ENCODE measurements at regions not wholly inside any gene's neighbourhood (a gene's known extent, or its start where the extent isn't known, plus 50 kb on each side); places are given as distances from the start of the nearest gene placed in this dataset.

GRCh38 chr13:103794526-103794925 lies 728.3 kb upstream of the SLC10A2 start:
- TF ChIP-seq CTCF (conservative IDR thresholded peaks at IDR 0.05; ENCODE audit: low read length), result no peak
- TF ChIP-seq EZH2phosphoT487 (IDR thresholded peaks at IDR 0.05; ENCODE audit: borderline replicate concordance, low read depth, low read length), result no peak
- ChIA-PET CTCF (ENCODE audit: unreplicated experiment) (no interaction called here), POLR2A (interaction anchor here (1.5 kb wide), 1 partner anchor 12 kb away, joined by 6 read pairs; no protein-coding TSS in a partner anchor)
- Histone ChIP-seq H2AFZ (ENCODE audit: low read length) (no peak overlapping the region), H3K9me2 (ENCODE audit: insufficient read depth, low read length) (no peaks in the 10 kb centered on the region), H3K27ac (ENCODE audit: low read depth, low read length, poor library complexity, severe bottlenecking) (no peak overlapping the region), H3K4me3 (ENCODE audit: low read depth, low read length, poor library complexity, severe bottlenecking) (no peak overlapping the region), H3K9me3 (ENCODE audit: low read length) (no peaks in the 10 kb centered on the region), H3K79me2 (ENCODE audit: insufficient read depth, low read depth, low read length) (no peaks in the 10 kb centered on the region), H3K4me2 (ENCODE audit: low read length) (no peak overlapping the region), H3K36me3 (ENCODE audit: insufficient read depth, low read length) (no peaks in the 10 kb centered on the region), H3K4me1 (ENCODE audit: insufficient read depth, low read length, poor library complexity, severe bottlenecking) (no peaks in the 10 kb centered on the region), H4K20me1 (ENCODE audit: insufficient read depth, low read length) (no peaks in the 10 kb centered on the region)
- DNase-seq (ENCODE audit: low spot score), result no peak
- intact Hi-C loops (cut with micrococcal nuclease; ENCODE audit: unreplicated experiment), result no loop called here
- no TSS peak for BruUV-seq (replicated peaks)

GRCh38 chr13:103788061-103788652 lies 721.9 kb upstream of the SLC10A2 start:
- no peaks in the 10 kb centered on the region for H3K9me2 ChIP-seq (ENCODE audit: insufficient read depth, low read length)
- DNase-seq (ENCODE audit: low spot score), result no peak
- no peak overlapping the region for H3K4me3 ChIP-seq (ENCODE audit: low read depth, low read length, poor library complexity, severe bottlenecking)
- ChIA-PET POLR2A (interaction anchor here (0.7 kb wide), 1 partner anchor 1700 kb away, joined by 3 read pairs; no protein-coding TSS in a partner anchor), CTCF (ENCODE audit: unreplicated experiment) (no interaction called here)
- no peak overlapping the region for H3K4me2 ChIP-seq (ENCODE audit: low read length)
- no TSS peak for BruUV-seq (replicated peaks)
- no peaks in the 10 kb centered on the region for H3K79me2 ChIP-seq (ENCODE audit: insufficient read depth, low read depth, low read length)
- H4K20me1 ChIP-seq (ENCODE audit: insufficient read depth, low read length), result no peaks in the 10 kb centered on the region
- no peaks in the 10 kb centered on the region for H3K4me1 ChIP-seq (ENCODE audit: insufficient read depth, low read length, poor library complexity, severe bottlenecking)
- no peak overlapping the region for H2AFZ ChIP-seq (ENCODE audit: low read length)
- no peak overlapping the region for H3K27ac ChIP-seq (ENCODE audit: low read depth, low read length, poor library complexity, severe bottlenecking)
- intact Hi-C loops (cut with micrococcal nuclease; ENCODE audit: unreplicated experiment), result no loop called here
- H3K9me3 ChIP-seq (ENCODE audit: low read length), result no peaks in the 10 kb centered on the region
- peak; percentile 40 for TF ChIP-seq CTCF (conservative IDR thresholded peaks at IDR 0.05; ENCODE audit: low read length)
- TF ChIP-seq EZH2phosphoT487 (IDR thresholded peaks at IDR 0.05; ENCODE audit: borderline replicate concordance, low read depth, low read length), result no peak
- no peaks in the 10 kb centered on the region for H3K36me3 ChIP-seq (ENCODE audit: insufficient read depth, low read length)

GRCh38 chr13:103772576-103772975 lies 706.4 kb upstream of the SLC10A2 start:
- TF ChIP-seq CTCF (conservative IDR thresholded peaks at IDR 0.05; ENCODE audit: low read length) (peak; percentile 40), EZH2phosphoT487 (IDR thresholded peaks at IDR 0.05; ENCODE audit: borderline replicate concordance, low read depth, low read length) (no peak)
- H3K4me1 ChIP-seq (ENCODE audit: insufficient read depth, low read length, poor library complexity, severe bottlenecking), result no peaks in the 10 kb centered on the region
- CTCF ChIA-PET (ENCODE audit: unreplicated experiment), result no interaction called here

More at GRCh38 chr13:103772576-103772975, 706.4 kb upstream of the SLC10A2 start:
- BruUV-seq (replicated peaks), result no TSS peak
- Histone ChIP-seq H3K36me3 (ENCODE audit: insufficient read depth, low read length) (no peaks in the 10 kb centered on the region), H3K4me3 (ENCODE audit: low read depth, low read length, poor library complexity, severe bottlenecking) (no peak overlapping the region), H3K9me2 (ENCODE audit: insufficient read depth, low read length) (no peaks in the 10 kb centered on the region), H4K20me1 (ENCODE audit: insufficient read depth, low read length) (no peaks in the 10 kb centered on the region), H3K27ac (ENCODE audit: low read depth, low read length, poor library complexity, severe bottlenecking) (no peak overlapping the region), H3K79me2 (ENCODE audit: insufficient read depth, low read depth, low read length) (no peaks in the 10 kb centered on the region), H2AFZ (ENCODE audit: low read length) (no peak overlapping the region), H3K4me2 (ENCODE audit: low read length) (no peak overlapping the region), H3K9me3 (ENCODE audit: low read length) (no peaks in the 10 kb centered on the region)
- POLR2A ChIA-PET, result interaction anchor here (0.8 kb wide), 1 partner anchor 868 kb away, joined by 3 read pairs; no protein-coding TSS in a partner anchor
- intact Hi-C loops (cut with micrococcal nuclease; ENCODE audit: unreplicated experiment), result no loop called here
- DNase-seq (ENCODE audit: low spot score), result peak; percentile 0

Data from OCI-LY7 (cell line).